PC-9 (cell line): ENCODE measurements at regions not wholly inside any gene's neighbourhood (a gene's known extent, or its start where the extent isn't known, plus 50 kb on each side); places are given as distances from the start of the nearest gene placed in this dataset.

Source experiments
- CTCF ChIP-seq: fragments of 200-600 bp; sonication (generic); conservative IDR thresholded peaks from 2 replicates; pipeline ENCODE4 v1.6.1; 2017; ENCODE audit warnings: mixed run types, antibody characterized with exemption, mild to moderate bottlenecking, moderate library complexity
- EZH2 ChIP-seq: fragments of 200-600 bp; sonication (generic); IDR thresholded peaks from 2 replicates; pipeline ENCODE4 v1.8.0; 2017; ENCODE audit warnings: antibody characterized with exemption, low read depth

- no peak for TF ChIP-seq CTCF
- no peak for TF ChIP-seq EZH2
Observed at GRCh38 chr3:105030211-105030610, 336.5 kb upstream of the ALCAM start.
